Amygdala (tissue), 56 donors: ENCODE measurements at regions not wholly inside any gene's neighbourhood (a gene's known extent, or its start where the extent isn't known, plus 50 kb on each side); places are given as distances from the start of the nearest gene placed in this dataset.
"Not testable (repeated sequence)": the region's sequence is repeated elsewhere in the genome, so short reads cannot be mapped to it uniquely, and the experiment has no call there.

ENCODE experiments used
- DNase-seq, 56 donors: peaks; one replicate each; lab custom pipeline; 2025; lab: John Stamatoyannopoulos, UW

- no peak for DNase-seq
Observed at GRCh38 chr2:184367211-184367610, 231.1 kb upstream of the ZNF804A start.

- DNase-seq: no peak
Observed at GRCh38 chr2:184369307-184369706, 229.0 kb upstream of the ZNF804A start.

GRCh38 chr2:184370954-184371353 is 227.4 kb upstream of the ZNF804A start:
- no peak for DNase-seq

- no peak for DNase-seq
Observed at GRCh38 chr2:184371641-184372040, 226.7 kb upstream of the ZNF804A start.

GRCh38 chr2:184372484-184372883 is 225.8 kb upstream of the ZNF804A start:
- no peak for DNase-seq

GRCh38 chr2:184394642-184395041 is 203.7 kb upstream of the ZNF804A start:
- no peak for DNase-seq

GRCh38 chr2:184402381-184402780 is 195.9 kb upstream of the ZNF804A start:
- DNase-seq: no peak

- not testable (repeated sequence) for DNase-seq
Observed at GRCh38 chr2:184407041-184407630, 191.2 kb upstream of the ZNF804A start.

GRCh38 chr2:184410160-184410559 is 188.2 kb upstream of the ZNF804A start:
- no peak for DNase-seq

GRCh38 chr2:184413221-184413620 is 185.1 kb upstream of the ZNF804A start:
- no peak for DNase-seq

- DNase-seq: no peak
Observed at GRCh38 chr2:184413671-184414229, 184.6 kb upstream of the ZNF804A start.

- peak in 2 of 56 donors; percentile 1 to 6 for DNase-seq
Observed at GRCh38 chr2:184416146-184416913, 182.0 kb upstream of the ZNF804A start.

GRCh38 chr2:184419744-184420143 is 178.6 kb upstream of the ZNF804A start:
- no peak for DNase-seq

GRCh38 chr2:184421456-184421855 is 176.9 kb upstream of the ZNF804A start:
- not testable (repeated sequence) for DNase-seq

- no peak for DNase-seq
Observed at GRCh38 chr2:184425083-184425482, 173.2 kb upstream of the ZNF804A start.

GRCh38 chr2:184444217-184444616 is 154.1 kb upstream of the ZNF804A start:
- DNase-seq: no peak

- no peak for DNase-seq
Observed at GRCh38 chr2:184444623-184445223, 153.6 kb upstream of the ZNF804A start.

- no peak for DNase-seq
Observed at GRCh38 chr2:184449760-184450159, 148.6 kb upstream of the ZNF804A start.

- no peak for DNase-seq
Observed at GRCh38 chr2:184452907-184453306, 145.4 kb upstream of the ZNF804A start.

- no peak for DNase-seq
Observed at GRCh38 chr2:184455624-184456023, 142.7 kb upstream of the ZNF804A start.

- DNase-seq: not testable (repeated sequence)
Observed at GRCh38 chr2:184456693-184457092, 141.6 kb upstream of the ZNF804A start.
